DND-41 (cell line): ENCODE measurements at regions not wholly inside any gene's neighbourhood (a gene's known extent, or its start where the extent isn't known, plus 50 kb on each side); places are given as distances from the start of the nearest gene placed in this dataset.

Experiments
- ATAC-seq: fragments of 200-7000 bp; cut with Tn5 transposase; 3 replicates; pipeline ENCODE4 v1.9.1; 2021; ENCODE audit warnings: low read depth; ENCODE audit not compliant: insufficient read depth
- DNase-seq: peaks from one replicate; pipeline ENCODE4 v3.0.0-alpha.2; 2020
- H2AFZ ChIP-seq: 2 replicates; pipeline ENCODE4 v1.6.0; 2012; ENCODE audit warnings: low read depth, low read length
- H3K27ac ChIP-seq: 2 replicates; pipeline ENCODE4 v1.5.1; 2012; ENCODE audit warnings: low read length, inconsistent platforms
- H3K27me3 ChIP-seq: fragments of 200-600 bp; sonication (generic); 2 replicates; pipeline ENCODE4 v1.6.0; 2012; ENCODE audit warnings: low read length, mild to moderate bottlenecking, inconsistent platforms; ENCODE audit not compliant: insufficient read depth, poor library complexity
- H3K36me3 ChIP-seq: 2 replicates; pipeline ENCODE4 v1.5.1; 2012; ENCODE audit warnings: low read length, inconsistent platforms; ENCODE audit not compliant: insufficient read depth
- H3K4me1 ChIP-seq: 2 replicates; pipeline ENCODE4 v1.5.1; 2012; ENCODE audit warnings: mild to moderate bottlenecking, low read length; ENCODE audit not compliant: insufficient read depth
- H3K4me2 ChIP-seq: 2 replicates; pipeline ENCODE4 v1.6.0; 2012; ENCODE audit warnings: mild to moderate bottlenecking, moderate library complexity, low read length, inconsistent platforms; ENCODE audit not compliant: insufficient read depth
- H3K4me3 ChIP-seq, 2 experiments: fragments of 200-600 bp in 1 of 2; shearing (Covaris generic) in 1 of 2; 2 replicates each; pipeline ENCODE4 v1.5.1; 2012 to 2016; ENCODE audit warnings: inconsistent platforms in 2 of 2, low read length in 2 of 2, mild to moderate bottlenecking in 2 of 2, low read depth in 1 of 2, moderate library complexity in 1 of 2
- H3K79me2 ChIP-seq: 2 replicates; pipeline ENCODE4 v1.6.0; 2012; ENCODE audit warnings: low read length, inconsistent platforms; ENCODE audit not compliant: insufficient read depth
- H3K9ac ChIP-seq: 2 replicates; pipeline ENCODE4 v1.6.0; 2012; ENCODE audit warnings: low read depth, mild to moderate bottlenecking, inconsistent platforms, low read length, moderate library complexity
- H3K9me3 ChIP-seq: 2 replicates; pipeline ENCODE4 v1.5.1; 2012; ENCODE audit warnings: low read length, moderate library complexity, mild to moderate bottlenecking, inconsistent platforms; ENCODE audit not compliant: insufficient read depth, severe bottlenecking
- H4K20me1 ChIP-seq: 2 replicates; pipeline ENCODE4 v1.6.0; 2012; ENCODE audit warnings: low read length; ENCODE audit not compliant: insufficient read depth
- CTCF ChIP-seq: IDR thresholded peaks from 2 replicates; pipeline ENCODE4 v1.5.1; 2012; ENCODE audit warnings: borderline replicate concordance, low read length, moderate library complexity, mild to moderate bottlenecking; ENCODE audit not compliant: poor library complexity, severe bottlenecking; ENCODE audit errors: extremely low read depth
- EZH2 ChIP-seq: IDR thresholded peaks from 3 replicates; pipeline ENCODE4 v1.6.1; 2012; ENCODE audit warnings: borderline replicate concordance, low read depth, mild to moderate bottlenecking, moderate library complexity, low read length, inconsistent platforms; ENCODE audit not compliant: severe bottlenecking

DNA sequence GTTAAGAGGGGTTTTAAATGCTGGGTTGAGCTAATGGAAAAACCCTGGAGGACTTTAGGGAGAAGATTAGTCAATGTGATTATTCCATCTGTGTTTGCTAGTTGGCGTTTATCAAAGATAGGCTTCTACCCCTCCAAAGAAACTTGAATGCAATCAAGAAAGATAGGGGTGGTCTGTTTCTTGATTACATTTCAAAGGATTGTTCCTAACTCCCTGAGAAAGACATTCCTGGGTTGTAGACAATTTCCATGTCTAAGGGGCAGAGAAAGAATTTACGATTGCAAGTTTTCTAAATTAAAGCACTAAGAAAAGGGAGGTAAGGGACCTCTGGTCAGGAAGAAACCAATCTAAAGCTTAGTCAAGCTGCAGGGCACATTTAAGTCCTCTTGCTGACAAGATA is 2268.7 kb downstream of the LRRC4C start:
- H3K36me3 ChIP-seq = no peaks in the 10 kb centered on the region
- no peaks in the 10 kb centered on the region for H4K20me1 ChIP-seq
- ATAC-seq = no peak
- H3K79me2 ChIP-seq = no peaks in the 10 kb centered on the region
- H3K27me3 ChIP-seq = no peaks in the 10 kb centered on the region
- H2AFZ ChIP-seq = no peak overlapping the region
- H3K4me3 ChIP-seq = no peak overlapping the region
- H3K9me3 ChIP-seq = no peaks in the 10 kb centered on the region
- no peak overlapping the region for H3K27ac ChIP-seq
- H3K9ac ChIP-seq = no peak overlapping the region
- TF ChIP-seq CTCF (no peak), EZH2 (no peak)
- no peak for DNase-seq
- H3K4me2 ChIP-seq = no peak overlapping the region
- no peaks in the 10 kb centered on the region for H3K4me1 ChIP-seq

DNA sequence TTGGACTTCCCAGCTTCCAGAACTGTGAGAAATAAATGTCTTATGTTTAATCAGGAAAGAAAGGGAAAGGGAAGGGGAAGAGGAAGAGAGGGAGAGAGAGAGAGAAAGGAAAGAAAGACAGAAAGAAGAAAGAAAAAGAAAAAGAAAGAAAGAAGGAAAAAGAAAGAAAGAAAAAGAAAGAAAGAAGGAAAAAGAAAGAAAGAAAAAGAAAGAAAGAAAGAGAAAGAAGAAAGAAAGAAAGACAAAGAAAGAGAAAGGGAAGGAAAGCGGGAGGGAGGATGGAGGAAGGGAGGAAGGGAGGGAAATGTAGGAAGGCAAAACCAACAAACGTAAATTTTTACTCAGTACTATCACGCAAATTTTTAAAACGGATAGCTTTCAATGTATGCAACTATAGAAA is 2281.8 kb downstream of the LRRC4C start:
- H3K36me3 ChIP-seq = no peaks in the 10 kb centered on the region
- no peak overlapping the region for H3K9ac ChIP-seq
- no peak overlapping the region for H3K27ac ChIP-seq
- no peak overlapping the region for H3K4me3 ChIP-seq
- H4K20me1 ChIP-seq = no peaks in the 10 kb centered on the region
- DNase-seq (no peak), ATAC-seq (no peak)
- no peaks in the 10 kb centered on the region for H3K79me2 ChIP-seq
- no peaks in the 10 kb centered on the region for H3K27me3 ChIP-seq
- no peaks in the 10 kb centered on the region for H3K4me1 ChIP-seq
- H2AFZ ChIP-seq = no peak overlapping the region
- TF ChIP-seq CTCF (no peak), EZH2 (no peak)
- no peak overlapping the region for H3K4me2 ChIP-seq
- H3K9me3 ChIP-seq = no peaks in the 10 kb centered on the region

- TF ChIP-seq CTCF (no peak), EZH2 (no peak)
- Histone ChIP-seq H3K4me3 (no peak overlapping the region), H3K27me3 (no peaks in the 10 kb centered on the region), H3K79me2 (no peaks in the 10 kb centered on the region), H3K4me2 (no peak overlapping the region), H3K27ac (no peak overlapping the region), H3K36me3 (no peaks in the 10 kb centered on the region), H3K9me3 (no peaks in the 10 kb centered on the region), H3K4me1 (no peaks in the 10 kb centered on the region), H4K20me1 (no peaks in the 10 kb centered on the region), H2AFZ (no peak overlapping the region), H3K9ac (no peak overlapping the region)
- no peak for DNase-seq
- ATAC-seq = no peak
Measured at GRCh38 chr11:39174965-39175364, 2284.5 kb downstream of the LRRC4C start.

DNA sequence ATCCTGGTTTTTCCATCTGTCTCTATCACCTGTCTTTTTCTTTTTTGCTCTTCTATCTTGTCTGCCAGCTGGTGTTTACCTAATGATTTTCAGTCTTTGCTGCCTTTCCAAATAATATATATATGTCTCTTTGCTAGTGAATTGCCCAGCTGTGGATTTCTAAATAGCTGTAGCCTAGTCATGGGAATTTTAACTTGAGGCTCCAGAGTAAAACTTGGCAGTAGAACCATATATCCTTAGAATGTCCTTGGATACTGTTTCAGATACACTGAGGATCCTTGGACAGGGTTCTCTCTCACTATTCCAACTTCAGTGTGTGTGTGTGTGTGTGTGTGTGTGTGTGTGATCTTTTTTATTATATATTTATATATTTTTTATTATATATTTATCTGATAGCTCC is 2285.3 kb downstream of the LRRC4C start:
- Histone ChIP-seq H3K4me3 (no peak overlapping the region), H3K4me2 (no peak overlapping the region), H3K79me2 (no peaks in the 10 kb centered on the region), H3K27ac (no peak overlapping the region), H3K4me1 (no peaks in the 10 kb centered on the region), H4K20me1 (no peaks in the 10 kb centered on the region), H3K36me3 (no peaks in the 10 kb centered on the region), H3K9me3 (no peaks in the 10 kb centered on the region), H3K9ac (no peak overlapping the region), H2AFZ (no peak overlapping the region), H3K27me3 (no peaks in the 10 kb centered on the region)
- no peak for TF ChIP-seq EZH2
- no peak for TF ChIP-seq CTCF
- ATAC-seq = no peak
- DNase-seq = no peak
